ENCODE measurements at regions not wholly inside any gene's neighbourhood (a gene's known extent, or its start where the extent isn't known, plus 50 kb on each side); places are given as distances from the start of the nearest gene placed in this dataset.

- Histone ChIP-seq H3K27ac (no peak overlapping the region), H3K36me3 (peaks cover 0 to 21% of the 10 kb centered on the region in 2 donors), H3K9me3 (no peaks in the 10 kb centered on the region), H3K4me1 (peaks cover 0 to 17% of the 10 kb centered on the region in 2 donors), H3K4me3 (no peak overlapping the region), H3K27me3 (no peaks in the 10 kb centered on the region)
- ATAC-seq: peak; percentile 25
- DNase-seq: no peak
- TF ChIP-seq CTCF (IDR thresholded peaks at IDR 0.05): no peak
- intact Hi-C loops (cut with DNase I): no loop called here
Measured at GRCh38 chr1:201624741-201625225, 85.9 kb downstream of the NAV1 start.

- Histone ChIP-seq H3K36me3 (peaks cover 0 to 21% of the 10 kb centered on the region in 2 donors), H3K4me3 (no peak overlapping the region), H3K9me3 (no peaks in the 10 kb centered on the region), H3K27me3 (no peaks in the 10 kb centered on the region), H3K4me1 (peaks cover 0 to 17% of the 10 kb centered on the region in 2 donors), H3K27ac (no peak overlapping the region)
- peak; percentile 60 for ATAC-seq
- intact Hi-C loops (cut with DNase I): no loop called here
- no peak for TF ChIP-seq CTCF (IDR thresholded peaks at IDR 0.05)
- DNase-seq: no peak
Measured at GRCh38 chr1:201625226-201625761, 86.4 kb downstream of the NAV1 start.

GRCh38 chr1:201625851-201626251, 86.9 kb downstream of the NAV1 start:
- DNase-seq: no peak
- Histone ChIP-seq H3K4me1 (peaks cover 0 to 17% of the 10 kb centered on the region in 2 donors), H3K27me3 (no peaks in the 10 kb centered on the region), H3K36me3 (peaks cover 0 to 21% of the 10 kb centered on the region in 2 donors), H3K27ac (no peak overlapping the region), H3K4me3 (no peak overlapping the region), H3K9me3 (no peaks in the 10 kb centered on the region)
- ATAC-seq: no peak
- no peak for TF ChIP-seq CTCF (IDR thresholded peaks at IDR 0.05)
- intact Hi-C loops (cut with DNase I): no loop called here

- no peak overlapping the region for H3K27ac ChIP-seq
- intact Hi-C loops (cut with DNase I): no loop called here
- peaks cover 0 to 17% of the 10 kb centered on the region in 2 donors for H3K4me1 ChIP-seq
- DNase-seq (no peak), ATAC-seq (no peak)
- H3K27me3 ChIP-seq: no peaks in the 10 kb centered on the region
- H3K9me3 ChIP-seq: no peaks in the 10 kb centered on the region
- no peak for TF ChIP-seq CTCF (IDR thresholded peaks at IDR 0.05)
- peaks cover 0 to 21% of the 10 kb centered on the region in 2 donors for H3K36me3 ChIP-seq
- H3K4me3 ChIP-seq: no peak overlapping the region
Measured at GRCh38 chr1:201626629-201627275, 87.8 kb downstream of the NAV1 start.

GRCh38 chr1:201628490-201628889, 89.6 kb downstream of the NAV1 start:
- no peak for ATAC-seq
- no peak for TF ChIP-seq CTCF (IDR thresholded peaks at IDR 0.05)
- no peak for DNase-seq

More at GRCh38 chr1:201628490-201628889, 89.6 kb downstream of the NAV1 start:
- no peak overlapping the region for H3K4me3 ChIP-seq
- H3K27me3 ChIP-seq: no peaks in the 10 kb centered on the region
- intact Hi-C loops (cut with DNase I): no loop called here
- H3K36me3 ChIP-seq: peaks cover 0 to 13% of the 10 kb centered on the region in 2 donors
- peaks cover 0 to 17% of the 10 kb centered on the region in 2 donors for H3K4me1 ChIP-seq
- no peak overlapping the region for H3K27ac ChIP-seq
- no peaks in the 10 kb centered on the region for H3K9me3 ChIP-seq

All from left lung (tissue), 4 donors.